ENCODE measurements at regions not wholly inside any gene's neighbourhood (a gene's known extent, or its start where the extent isn't known, plus 50 kb on each side); places are given as distances from the start of the nearest gene placed in this dataset.

DNA sequence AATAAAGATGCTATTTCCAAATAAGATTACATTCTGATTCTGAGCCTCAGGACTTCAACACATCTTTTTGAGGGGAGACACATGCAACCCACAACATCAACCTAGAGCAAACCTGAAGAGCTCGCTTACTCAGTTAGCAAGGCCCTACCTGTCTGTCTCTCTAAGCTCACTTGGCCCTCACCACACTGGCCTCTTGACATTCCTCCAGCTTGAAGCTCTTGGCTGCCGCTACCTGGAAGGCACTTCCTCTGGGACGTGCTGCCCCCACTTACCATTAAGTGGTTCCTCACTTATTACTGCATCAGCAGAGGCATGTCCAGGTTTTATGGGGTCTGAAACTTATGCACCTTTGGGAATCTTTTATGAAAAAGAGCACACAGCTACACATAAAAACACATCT is 354.8 kb downstream of the GALC start:
- TF ChIP-seq, protein P1, sequence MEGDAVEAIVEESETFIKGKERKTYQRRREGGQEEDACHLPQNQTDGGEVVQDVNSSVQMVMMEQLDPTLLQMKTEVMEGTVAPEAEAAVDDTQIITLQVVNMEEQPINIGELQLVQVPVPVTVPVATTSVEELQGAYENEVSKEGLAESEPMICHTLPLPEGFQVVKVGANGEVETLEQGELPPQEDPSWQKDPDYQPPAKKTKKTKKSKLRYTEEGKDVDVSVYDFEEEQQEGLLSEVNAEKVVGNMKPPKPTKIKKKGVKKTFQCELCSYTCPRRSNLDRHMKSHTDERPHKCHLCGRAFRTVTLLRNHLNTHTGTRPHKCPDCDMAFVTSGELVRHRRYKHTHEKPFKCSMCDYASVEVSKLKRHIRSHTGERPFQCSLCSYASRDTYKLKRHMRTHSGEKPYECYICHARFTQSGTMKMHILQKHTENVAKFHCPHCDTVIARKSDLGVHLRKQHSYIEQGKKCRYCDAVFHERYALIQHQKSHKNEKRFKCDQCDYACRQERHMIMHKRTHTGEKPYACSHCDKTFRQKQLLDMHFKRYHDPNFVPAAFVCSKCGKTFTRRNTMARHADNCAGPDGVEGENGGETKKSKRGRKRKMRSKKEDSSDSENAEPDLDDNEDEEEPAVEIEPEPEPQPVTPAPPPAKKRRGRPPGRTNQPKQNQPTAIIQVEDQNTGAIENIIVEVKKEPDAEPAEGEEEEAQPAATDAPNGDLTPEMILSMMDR (IDR thresholded peaks at IDR 0.05; ENCODE audit: insufficient read depth, low read depth, low read length), result no peak
- TF ChIP-seq EZH2 (IDR thresholded peaks at IDR 0.05; ENCODE audit: insufficient read depth, low read length), result no peak
